CD14-positive monocyte (primary cell): ENCODE measurements at regions not wholly inside any gene's neighbourhood (a gene's known extent, or its start where the extent isn't known, plus 50 kb on each side); places are given as distances from the start of the nearest gene placed in this dataset.

Experiments
- DNase-seq, 3 donors: peaks; one replicate each; pipeline ENCODE4 v3.0.0-alpha.2; 2011 to 2022
- H2AFZ ChIP-seq: 2 replicates; pipeline ENCODE4 v1.6.0; 2012; ENCODE audit warnings: mild to moderate bottlenecking, low read depth, low read length, inconsistent platforms; ENCODE audit not compliant: insufficient read depth, poor library complexity, severe bottlenecking
- H3K27ac ChIP-seq, 2 donors: 1 replicate in 1 of 2; 2 replicates in 1 of 2; pipeline ENCODE4 v1.5.1; 2012 to 2013; ENCODE audit warnings: low read length in 2 of 2, control low read depth in 1 of 2, inconsistent platforms in 1 of 2, low read depth in 1 of 2, mild to moderate bottlenecking in 1 of 2
- H3K27me3 ChIP-seq, 2 donors: one replicate each; pipeline versions ENCODE4 v1.6.0 to v1.6.1; 2011 to 2013; ENCODE audit warnings: low read length in 2 of 2; ENCODE audit not compliant: control insufficient read depth in 2 of 2, insufficient read depth in 2 of 2
- H3K36me3 ChIP-seq, 2 donors: replicated peaks in 1 of 2; 1 replicate in 1 of 2; 2 replicates in 1 of 2; pipeline versions ENCODE4 v1.5.1 to v1.6.1; 2012 to 2013; ENCODE audit warnings: low read length in 2 of 2, control low read depth in 1 of 2, inconsistent platforms in 1 of 2, mild to moderate bottlenecking in 1 of 2; ENCODE audit not compliant: insufficient read depth in 2 of 2, control insufficient read depth in 1 of 2
- H3K4me1 ChIP-seq, 2 donors: 1 replicate in 1 of 2; 2 replicates in 1 of 2; pipeline versions ENCODE4 v1.5.1 to v1.6.1; 2012 to 2013; ENCODE audit warnings: low read length in 2 of 2, control low read depth in 1 of 2, inconsistent platforms in 1 of 2, mild to moderate bottlenecking in 1 of 2, moderate library complexity in 1 of 2; ENCODE audit not compliant: insufficient read depth in 2 of 2, control insufficient read depth in 1 of 2
- H3K4me2 ChIP-seq: replicated peaks from 2 replicates; pipeline ENCODE3; 2012; ENCODE audit warnings: low read length, moderate library complexity, mild to moderate bottlenecking; ENCODE audit not compliant: poor library complexity, severe bottlenecking; ENCODE audit errors: extremely low read depth
- H3K4me3 ChIP-seq, 3 experiments: fragments of 200-600 bp in 1 of 3; sonication (generic) in 1 of 3; replicated peaks in 1 of 3; 1 replicate in 2 of 3; 2 replicates in 1 of 3; pipeline ENCODE4 v1.5.1; 2011 to 2013; ENCODE audit warnings: low read length in 3 of 3, mild to moderate bottlenecking in 3 of 3, control low read depth in 2 of 3, low read depth in 2 of 3, inconsistent platforms in 1 of 3, moderate library complexity in 1 of 3
- H3K79me2 ChIP-seq: 2 replicates; pipeline ENCODE4 v1.6.0; 2012; ENCODE audit warnings: mild to moderate bottlenecking, control low read depth, inconsistent platforms, low read length, moderate library complexity; ENCODE audit not compliant: insufficient read depth
- H3K9ac ChIP-seq: 2 replicates; pipeline ENCODE4 v1.6.0; 2017; ENCODE audit warnings: low read length, mild to moderate bottlenecking; ENCODE audit not compliant: insufficient read depth, poor library complexity, severe bottlenecking
- H3K9me3 ChIP-seq, 2 donors: replicated peaks in 1 of 2; 1 replicate in 1 of 2; 2 replicates in 1 of 2; pipeline versions ENCODE4 v1.5.1 to v1.6.1; 2012 to 2013; ENCODE audit warnings: low read length in 2 of 2, control low read depth in 1 of 2; ENCODE audit not compliant: control insufficient read depth in 1 of 2, insufficient read depth in 1 of 2
- H4K20me1 ChIP-seq: 2 replicates; pipeline ENCODE4 v1.6.0; 2012; ENCODE audit warnings: mild to moderate bottlenecking, low read length, control low read depth, moderate library complexity; ENCODE audit not compliant: insufficient read depth
- H3K27ac Mint-ChIP-seq, 7 donors: one replicate each; pipeline ENCODE4 v1.8.0; 2020; ENCODE audit warnings: mild to moderate bottlenecking in 7 of 7, mixed read lengths in 7 of 7, moderate library complexity in 6 of 7, inconsistent platforms in 2 of 7
- H3K27me3 Mint-ChIP-seq, 3 donors: one replicate each; pipeline ENCODE4 v1.8.0; 2021 to 2022; ENCODE audit warnings: low read depth in 3 of 3, mild to moderate bottlenecking in 3 of 3, mixed read lengths in 3 of 3, moderate library complexity in 3 of 3, inconsistent platforms in 1 of 3
- H3K36me3 Mint-ChIP-seq, 2 donors: one replicate each; pipeline ENCODE4 v1.8.0; 2020; ENCODE audit warnings: mixed read lengths in 2 of 2, inconsistent platforms in 1 of 2, mild to moderate bottlenecking in 1 of 2
- H3K4me1 Mint-ChIP-seq: one replicate; pipeline ENCODE4 v1.8.0; 2020; ENCODE audit warnings: mild to moderate bottlenecking, mixed read lengths
- H3K4me3 Mint-ChIP-seq, 2 donors: one replicate each; pipeline ENCODE4 v1.8.0; 2020; ENCODE audit warnings: mild to moderate bottlenecking in 2 of 2, mixed read lengths in 2 of 2, moderate library complexity in 1 of 2
- H3K9me3 Mint-ChIP-seq, 7 donors: one replicate each; pipeline ENCODE4 v1.8.0; 2020 to 2022; ENCODE audit warnings: mixed read lengths in 7 of 7, mild to moderate bottlenecking in 6 of 7, moderate library complexity in 6 of 7, inconsistent platforms in 2 of 7
- WGBS: methylation state at CpG from one replicate; pipeline ENCODE4 v1.1.5; 2013; ENCODE audit warnings: missing lambda C conversion rate; ENCODE audit not compliant: insufficient coverage; 5-methylcytosine and 5-hydroxymethylcytosine counted together
- intact Hi-C, 2 donors: fragments of 100-400 bp; cut with micrococcal nuclease; formaldehyde crosslinking; loops; one replicate each; pipeline versions ENCODE4 v1.15.0 to v1.15.1; 2023
- TF ChIP-seq, protein P1 (sequence below): fragments of 200-600 bp; IDR thresholded peaks from one replicate; pipeline ENCODE4 v1.8.0; 2022; ENCODE audit warnings: antibody characterized with exemption, mild to moderate bottlenecking

DNA sequence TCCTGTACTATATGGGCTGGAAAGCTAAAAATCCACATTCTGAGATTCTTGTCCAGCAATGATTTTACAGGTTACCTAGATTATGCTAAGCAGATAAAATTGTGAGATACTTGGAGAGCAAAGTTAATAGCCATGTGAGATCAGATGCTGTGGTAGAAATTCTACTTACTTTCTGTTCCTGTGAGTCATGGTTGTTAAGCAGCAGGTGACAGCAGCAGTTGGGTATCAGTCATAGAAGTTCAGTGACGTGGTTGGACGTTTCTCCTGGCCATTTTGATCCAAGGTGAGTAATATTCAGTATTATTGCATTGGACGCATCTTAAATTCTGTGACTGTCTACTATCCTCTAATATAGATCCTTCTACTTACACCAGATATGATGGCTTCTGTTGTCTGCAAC lies 524.5 kb downstream of the TMEM38B start:
- H3K9me3 Mint-ChIP-seq, result peaks cover 0 to 2% (median 0%) of the 10 kb centered on the region in 7 donors
- TF ChIP-seq, protein P1, sequence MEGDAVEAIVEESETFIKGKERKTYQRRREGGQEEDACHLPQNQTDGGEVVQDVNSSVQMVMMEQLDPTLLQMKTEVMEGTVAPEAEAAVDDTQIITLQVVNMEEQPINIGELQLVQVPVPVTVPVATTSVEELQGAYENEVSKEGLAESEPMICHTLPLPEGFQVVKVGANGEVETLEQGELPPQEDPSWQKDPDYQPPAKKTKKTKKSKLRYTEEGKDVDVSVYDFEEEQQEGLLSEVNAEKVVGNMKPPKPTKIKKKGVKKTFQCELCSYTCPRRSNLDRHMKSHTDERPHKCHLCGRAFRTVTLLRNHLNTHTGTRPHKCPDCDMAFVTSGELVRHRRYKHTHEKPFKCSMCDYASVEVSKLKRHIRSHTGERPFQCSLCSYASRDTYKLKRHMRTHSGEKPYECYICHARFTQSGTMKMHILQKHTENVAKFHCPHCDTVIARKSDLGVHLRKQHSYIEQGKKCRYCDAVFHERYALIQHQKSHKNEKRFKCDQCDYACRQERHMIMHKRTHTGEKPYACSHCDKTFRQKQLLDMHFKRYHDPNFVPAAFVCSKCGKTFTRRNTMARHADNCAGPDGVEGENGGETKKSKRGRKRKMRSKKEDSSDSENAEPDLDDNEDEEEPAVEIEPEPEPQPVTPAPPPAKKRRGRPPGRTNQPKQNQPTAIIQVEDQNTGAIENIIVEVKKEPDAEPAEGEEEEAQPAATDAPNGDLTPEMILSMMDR, result no peak
- H2AFZ ChIP-seq, result no peak overlapping the region
- no peaks in the 10 kb centered on the region for H3K9me3 ChIP-seq
- H3K4me2 ChIP-seq, result no peak overlapping the region
- no peaks in the 10 kb centered on the region for H3K36me3 Mint-ChIP-seq
- no peak overlapping the region for H3K27ac ChIP-seq
- no peaks in the 10 kb centered on the region for H4K20me1 ChIP-seq
- no CpG with 5 or more reads among the region's 3 CpGs for WGBS
- H3K27ac Mint-ChIP-seq, result no peak overlapping the region
- H3K9ac ChIP-seq, result no peak overlapping the region
- H3K27me3 Mint-ChIP-seq, result no peaks in the 10 kb centered on the region
- intact Hi-C loops, result no loop called here
- no peaks in the 10 kb centered on the region for H3K36me3 ChIP-seq
- no peaks in the 10 kb centered on the region for H3K4me1 ChIP-seq
- no peak overlapping the region for H3K4me3 Mint-ChIP-seq
- no peaks in the 10 kb centered on the region for H3K79me2 ChIP-seq
- no peaks in the 10 kb centered on the region for H3K4me1 Mint-ChIP-seq
- H3K4me3 ChIP-seq, result no peak overlapping the region
- no peaks in the 10 kb centered on the region for H3K27me3 ChIP-seq
- no peak for DNase-seq

- Histone ChIP-seq H3K27ac (no peak overlapping the region), H3K9me3 (no peaks in the 10 kb centered on the region), H3K79me2 (no peaks in the 10 kb centered on the region), H3K4me1 (no peaks in the 10 kb centered on the region), H3K4me2 (no peak overlapping the region), H3K27me3 (no peaks in the 10 kb centered on the region), H3K36me3 (no peaks in the 10 kb centered on the region), H4K20me1 (no peaks in the 10 kb centered on the region), H3K4me3 (no peak overlapping the region), H2AFZ (no peak overlapping the region), H3K9ac (no peak overlapping the region)
- 100% methylated on average over 1 of the region's 5 CpGs for WGBS
- no peaks in the 10 kb centered on the region for H3K4me1 Mint-ChIP-seq
- H3K27ac Mint-ChIP-seq, result peak overlapping the region in 1 of 7 donors; percentile 41
- no peak for DNase-seq
- H3K4me3 Mint-ChIP-seq, result no peak overlapping the region
- peaks cover 0 to 3% (median 0%) of the 10 kb centered on the region in 3 donors for H3K27me3 Mint-ChIP-seq
- H3K9me3 Mint-ChIP-seq, result peaks cover 0 to 2% (median 0%) of the 10 kb centered on the region in 7 donors
- intact Hi-C loops, result no loop called here
- no peaks in the 10 kb centered on the region for H3K36me3 Mint-ChIP-seq
- TF ChIP-seq, protein P1, result no peak
Observed at GRCh38 chr9:106220415-106220814, 526.1 kb downstream of the TMEM38B start.
